ENCODE measurements at regions not wholly inside any gene's neighbourhood (a gene's known extent, or its start where the extent isn't known, plus 50 kb on each side); places are given as distances from the start of the nearest gene placed in this dataset.

DNA sequence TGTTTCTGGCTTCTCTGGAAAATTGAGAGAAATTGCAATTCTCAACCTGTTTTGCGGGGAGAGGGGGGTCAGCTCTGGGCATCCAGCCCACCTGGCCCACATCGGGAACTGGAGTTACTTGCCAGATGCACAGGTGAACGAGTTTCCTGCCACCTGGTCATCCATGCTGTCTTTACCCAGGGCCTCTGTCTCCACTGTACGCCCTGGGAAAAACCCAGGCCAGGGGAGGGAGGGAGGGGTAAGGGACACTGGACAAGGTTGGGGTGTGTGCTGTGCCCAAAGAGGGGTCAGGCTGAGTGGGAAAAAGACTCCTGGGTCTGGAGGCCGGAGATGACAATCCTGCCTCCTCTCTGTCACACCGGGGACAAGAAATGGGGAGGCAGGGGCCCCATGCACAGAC lies 307.6 kb downstream of the ZNF536 start:
- TF ChIP-seq, protein P1, sequence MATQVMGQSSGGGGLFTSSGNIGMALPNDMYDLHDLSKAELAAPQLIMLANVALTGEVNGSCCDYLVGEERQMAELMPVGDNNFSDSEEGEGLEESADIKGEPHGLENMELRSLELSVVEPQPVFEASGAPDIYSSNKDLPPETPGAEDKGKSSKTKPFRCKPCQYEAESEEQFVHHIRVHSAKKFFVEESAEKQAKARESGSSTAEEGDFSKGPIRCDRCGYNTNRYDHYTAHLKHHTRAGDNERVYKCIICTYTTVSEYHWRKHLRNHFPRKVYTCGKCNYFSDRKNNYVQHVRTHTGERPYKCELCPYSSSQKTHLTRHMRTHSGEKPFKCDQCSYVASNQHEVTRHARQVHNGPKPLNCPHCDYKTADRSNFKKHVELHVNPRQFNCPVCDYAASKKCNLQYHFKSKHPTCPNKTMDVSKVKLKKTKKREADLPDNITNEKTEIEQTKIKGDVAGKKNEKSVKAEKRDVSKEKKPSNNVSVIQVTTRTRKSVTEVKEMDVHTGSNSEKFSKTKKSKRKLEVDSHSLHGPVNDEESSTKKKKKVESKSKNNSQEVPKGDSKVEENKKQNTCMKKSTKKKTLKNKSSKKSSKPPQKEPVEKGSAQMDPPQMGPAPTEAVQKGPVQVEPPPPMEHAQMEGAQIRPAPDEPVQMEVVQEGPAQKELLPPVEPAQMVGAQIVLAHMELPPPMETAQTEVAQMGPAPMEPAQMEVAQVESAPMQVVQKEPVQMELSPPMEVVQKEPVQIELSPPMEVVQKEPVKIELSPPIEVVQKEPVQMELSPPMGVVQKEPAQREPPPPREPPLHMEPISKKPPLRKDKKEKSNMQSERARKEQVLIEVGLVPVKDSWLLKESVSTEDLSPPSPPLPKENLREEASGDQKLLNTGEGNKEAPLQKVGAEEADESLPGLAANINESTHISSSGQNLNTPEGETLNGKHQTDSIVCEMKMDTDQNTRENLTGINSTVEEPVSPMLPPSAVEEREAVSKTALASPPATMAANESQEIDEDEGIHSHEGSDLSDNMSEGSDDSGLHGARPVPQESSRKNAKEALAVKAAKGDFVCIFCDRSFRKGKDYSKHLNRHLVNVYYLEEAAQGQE (IDR thresholded peaks at IDR 0.05), result no peak
- TF ChIP-seq POLR2A (IDR thresholded peaks at IDR 0.05; ENCODE audit: low read length) (no peak), RAD21 (conservative IDR thresholded peaks at IDR 0.05 in 1 of 2, IDR thresholded peaks at IDR 0.05 in 1 of 2) (no peak), HOXA7 (CRISPR knock-in tag; IDR thresholded peaks at IDR 0.05) (no peak), EP300 (IDR thresholded peaks at IDR 0.05) (no peak), POLR2AphosphoS2 (conservative IDR thresholded peaks at IDR 0.05; ENCODE audit: low read length) (no peak), CBX2 (IDR thresholded peaks at IDR 0.05; ENCODE audit: borderline replicate concordance, low read depth) (no peak), KDM5A (IDR thresholded peaks at IDR 0.05) (no peak), NFE2L2 (conservative IDR thresholded peaks at IDR 0.05; ENCODE audit: low read length) (no peak), HDAC2 (IDR thresholded peaks at IDR 0.05) (no peak), JUNB (IDR thresholded peaks at IDR 0.05) (no peak)
- TF ChIP-seq, protein P2, sequence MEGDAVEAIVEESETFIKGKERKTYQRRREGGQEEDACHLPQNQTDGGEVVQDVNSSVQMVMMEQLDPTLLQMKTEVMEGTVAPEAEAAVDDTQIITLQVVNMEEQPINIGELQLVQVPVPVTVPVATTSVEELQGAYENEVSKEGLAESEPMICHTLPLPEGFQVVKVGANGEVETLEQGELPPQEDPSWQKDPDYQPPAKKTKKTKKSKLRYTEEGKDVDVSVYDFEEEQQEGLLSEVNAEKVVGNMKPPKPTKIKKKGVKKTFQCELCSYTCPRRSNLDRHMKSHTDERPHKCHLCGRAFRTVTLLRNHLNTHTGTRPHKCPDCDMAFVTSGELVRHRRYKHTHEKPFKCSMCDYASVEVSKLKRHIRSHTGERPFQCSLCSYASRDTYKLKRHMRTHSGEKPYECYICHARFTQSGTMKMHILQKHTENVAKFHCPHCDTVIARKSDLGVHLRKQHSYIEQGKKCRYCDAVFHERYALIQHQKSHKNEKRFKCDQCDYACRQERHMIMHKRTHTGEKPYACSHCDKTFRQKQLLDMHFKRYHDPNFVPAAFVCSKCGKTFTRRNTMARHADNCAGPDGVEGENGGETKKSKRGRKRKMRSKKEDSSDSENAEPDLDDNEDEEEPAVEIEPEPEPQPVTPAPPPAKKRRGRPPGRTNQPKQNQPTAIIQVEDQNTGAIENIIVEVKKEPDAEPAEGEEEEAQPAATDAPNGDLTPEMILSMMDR (IDR thresholded peaks at IDR 0.05), result no peak
- TF ChIP-seq, protein P3, sequence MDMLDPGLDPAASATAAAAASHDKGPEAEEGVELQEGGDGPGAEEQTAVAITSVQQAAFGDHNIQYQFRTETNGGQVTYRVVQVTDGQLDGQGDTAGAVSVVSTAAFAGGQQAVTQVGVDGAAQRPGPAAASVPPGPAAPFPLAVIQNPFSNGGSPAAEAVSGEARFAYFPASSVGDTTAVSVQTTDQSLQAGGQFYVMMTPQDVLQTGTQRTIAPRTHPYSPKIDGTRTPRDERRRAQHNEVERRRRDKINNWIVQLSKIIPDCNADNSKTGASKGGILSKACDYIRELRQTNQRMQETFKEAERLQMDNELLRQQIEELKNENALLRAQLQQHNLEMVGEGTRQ (IDR thresholded peaks at IDR 0.05), result no peak
